ENCODE measurements at regions not wholly inside any gene's neighbourhood (a gene's known extent, or its start where the extent isn't known, plus 50 kb on each side); places are given as distances from the start of the nearest gene placed in this dataset.
"Not testable (repeated sequence)": the region's sequence is repeated elsewhere in the genome, so short reads cannot be mapped to it uniquely, and the experiment has no call there.

GRCh38 chr14:104306450-104307040 lies 168.2 kb downstream of the KIF26A start:
- DNase-seq: no peak

- DNase-seq: no peak
Measured at GRCh38 chr14:104307246-104307626, 168.8 kb downstream of the KIF26A start.

- DNase-seq: no peak
Measured at GRCh38 chr14:104307627-104308401, 169.4 kb downstream of the KIF26A start.

- DNase-seq: not testable (repeated sequence)
Measured at GRCh38 chr14:104308534-104308933, 170.1 kb downstream of the KIF26A start.

- DNase-seq: no peak
Measured at GRCh38 chr14:104309657-104310369, 171.4 kb downstream of the KIF26A start.

GRCh38 chr14:104311358-104311757 lies 173.0 kb downstream of the KIF26A start:
- no peak for DNase-seq

GRCh38 chr14:104313674-104314073 lies 175.3 kb downstream of the KIF26A start:
- no peak for DNase-seq

GRCh38 chr14:104314251-104314941 lies 176.0 kb downstream of the KIF26A start:
- no peak for DNase-seq

GRCh38 chr14:104315169-104315568 lies 176.8 kb downstream of the KIF26A start:
- no peak for DNase-seq

GRCh38 chr14:104315625-104316024 lies 177.2 kb downstream of the KIF26A start:
- no peak for DNase-seq

- no peak for DNase-seq
Measured at GRCh38 chr14:104316121-104316722, 177.8 kb downstream of the KIF26A start.

GRCh38 chr14:104316723-104317491 lies 178.5 kb downstream of the KIF26A start:
- no peak for DNase-seq

GRCh38 chr14:104317492-104317805 lies 179.1 kb downstream of the KIF26A start:
- no peak for DNase-seq

- no peak for DNase-seq
Measured at GRCh38 chr14:104317975-104318557, 179.7 kb downstream of the KIF26A start.

GRCh38 chr14:104318558-104319490 lies 180.4 kb downstream of the KIF26A start:
- DNase-seq: no peak

GRCh38 chr14:104319491-104320241 lies 181.3 kb downstream of the KIF26A start:
- DNase-seq: no peak

- DNase-seq: no peak
Measured at GRCh38 chr14:104320611-104321086, 182.3 kb downstream of the KIF26A start.

GRCh38 chr14:104321088-104321801 lies 182.9 kb downstream of the KIF26A start:
- no peak for DNase-seq

- no peak for DNase-seq
Measured at GRCh38 chr14:104321802-104322130, 183.4 kb downstream of the KIF26A start.
